ENCODE measurements at regions not wholly inside any gene's neighbourhood (a gene's known extent, or its start where the extent isn't known, plus 50 kb on each side); places are given as distances from the start of the nearest gene placed in this dataset.

DNA sequence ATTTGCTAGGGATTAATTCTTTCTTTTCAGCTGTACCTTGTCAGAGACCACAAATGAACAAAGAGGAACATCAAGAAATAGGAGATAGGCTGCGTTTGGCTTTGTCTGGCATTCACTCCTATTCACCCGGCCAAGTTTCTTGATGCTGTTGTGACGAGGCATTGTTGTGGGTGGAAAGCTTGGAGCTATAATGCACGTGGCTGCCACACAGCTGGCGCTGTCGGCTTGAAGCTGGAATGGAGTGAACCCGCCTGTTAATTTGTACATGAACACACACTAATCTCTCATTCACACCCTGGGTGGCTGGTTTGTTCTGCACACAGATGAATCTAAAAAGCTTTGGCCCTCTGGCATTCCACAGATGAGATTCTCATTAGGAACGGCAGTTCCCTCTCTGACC is 274.9 kb upstream of the GYPC start:
- Histone ChIP-seq H3K4me3 (no peak overlapping the region), H3K36me3 (no peaks in the 10 kb centered on the region), H3K4me1 (no peaks in the 10 kb centered on the region), H3K27ac (no peak overlapping the region), H3K9me3 (peaks cover 0 to 2% (median 0%) of the 10 kb centered on the region in 3 donors), H3K27me3 (no peaks in the 10 kb centered on the region)
- TF ChIP-seq, protein P1, sequence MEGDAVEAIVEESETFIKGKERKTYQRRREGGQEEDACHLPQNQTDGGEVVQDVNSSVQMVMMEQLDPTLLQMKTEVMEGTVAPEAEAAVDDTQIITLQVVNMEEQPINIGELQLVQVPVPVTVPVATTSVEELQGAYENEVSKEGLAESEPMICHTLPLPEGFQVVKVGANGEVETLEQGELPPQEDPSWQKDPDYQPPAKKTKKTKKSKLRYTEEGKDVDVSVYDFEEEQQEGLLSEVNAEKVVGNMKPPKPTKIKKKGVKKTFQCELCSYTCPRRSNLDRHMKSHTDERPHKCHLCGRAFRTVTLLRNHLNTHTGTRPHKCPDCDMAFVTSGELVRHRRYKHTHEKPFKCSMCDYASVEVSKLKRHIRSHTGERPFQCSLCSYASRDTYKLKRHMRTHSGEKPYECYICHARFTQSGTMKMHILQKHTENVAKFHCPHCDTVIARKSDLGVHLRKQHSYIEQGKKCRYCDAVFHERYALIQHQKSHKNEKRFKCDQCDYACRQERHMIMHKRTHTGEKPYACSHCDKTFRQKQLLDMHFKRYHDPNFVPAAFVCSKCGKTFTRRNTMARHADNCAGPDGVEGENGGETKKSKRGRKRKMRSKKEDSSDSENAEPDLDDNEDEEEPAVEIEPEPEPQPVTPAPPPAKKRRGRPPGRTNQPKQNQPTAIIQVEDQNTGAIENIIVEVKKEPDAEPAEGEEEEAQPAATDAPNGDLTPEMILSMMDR (IDR thresholded peaks at IDR 0.05): no peak
- WGBS, 2 donors (ENCODE audit: low coverage in 1 of 2): 61 to 66% methylated on average over 5 to 7 of the region's 8 CpGs
- ATAC-seq: no peak

DNA sequence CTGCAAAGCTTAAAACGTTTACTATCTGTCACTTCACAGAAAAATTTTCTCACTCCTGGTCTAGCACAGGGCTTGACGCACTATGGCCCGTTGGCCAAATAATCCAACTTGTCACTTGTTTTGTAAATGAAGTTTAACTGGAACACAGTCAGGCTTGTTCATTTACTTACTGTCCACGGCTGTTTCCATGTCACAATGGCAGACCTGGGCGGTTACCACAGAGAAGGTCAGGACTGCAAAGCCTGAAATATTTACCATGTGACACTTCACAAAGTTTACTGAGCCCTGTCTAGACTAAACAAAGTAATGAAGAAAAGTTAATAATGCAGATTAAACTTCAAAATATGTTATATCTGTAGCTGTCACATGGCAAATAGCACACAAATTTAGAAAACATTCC is 273.0 kb upstream of the GYPC start:
- Histone ChIP-seq H3K4me1 (no peaks in the 10 kb centered on the region), H3K36me3 (no peaks in the 10 kb centered on the region), H3K27me3 (no peaks in the 10 kb centered on the region), H3K4me3 (no peak overlapping the region), H3K9me3 (peaks cover 0 to 11% (median 0%) of the 10 kb centered on the region in 3 donors), H3K27ac (no peak overlapping the region)
- TF ChIP-seq POLR2A (IDR thresholded peaks at IDR 0.05): no peak
- no peak for TF ChIP-seq EP300 (IDR thresholded peaks at IDR 0.05)
- TF ChIP-seq, protein P1 (IDR thresholded peaks at IDR 0.05): no peak
- no peak for TF ChIP-seq POLR2AphosphoS5 (IDR thresholded peaks at IDR 0.05)
- WGBS, 2 donors (ENCODE audit: low coverage in 1 of 2): 57 to 75% methylated on average over 3 to 5 of the region's 5 CpGs
- ATAC-seq: no peak

DNA sequence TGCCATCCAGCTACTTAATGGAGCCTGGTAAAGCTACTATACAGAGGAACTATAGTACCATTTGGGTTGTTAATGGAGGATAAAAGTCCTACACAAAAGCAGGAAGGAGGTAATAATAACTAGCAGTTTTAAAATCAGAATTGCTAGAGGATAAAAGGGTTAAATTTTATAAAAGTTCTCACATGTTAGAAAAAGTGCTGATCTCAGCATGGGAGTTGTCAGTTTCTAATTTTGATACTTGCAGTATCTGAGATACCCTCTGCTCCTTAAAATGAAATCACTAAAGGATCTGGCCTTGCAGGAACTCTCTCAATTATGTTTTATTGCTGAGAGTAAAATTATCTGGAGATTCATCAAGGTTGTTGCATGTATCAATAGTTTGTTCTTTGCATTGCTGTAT is 272.2 kb upstream of the GYPC start:
- ATAC-seq: no peak
- H3K9me3 ChIP-seq: peaks cover 0 to 11% (median 0%) of the 10 kb centered on the region in 3 donors
- TF ChIP-seq EP300 (IDR thresholded peaks at IDR 0.05): no peak
- TF ChIP-seq, protein P1 (IDR thresholded peaks at IDR 0.05): no peak
- TF ChIP-seq POLR2A (IDR thresholded peaks at IDR 0.05): no peak
- no peak for TF ChIP-seq POLR2AphosphoS5 (IDR thresholded peaks at IDR 0.05)
- H3K27me3 ChIP-seq: no peaks in the 10 kb centered on the region
- H3K4me3 ChIP-seq: no peak overlapping the region
- H3K27ac ChIP-seq: no peak overlapping the region
- no peaks in the 10 kb centered on the region for H3K36me3 ChIP-seq
- no peaks in the 10 kb centered on the region for H3K4me1 ChIP-seq

DNA sequence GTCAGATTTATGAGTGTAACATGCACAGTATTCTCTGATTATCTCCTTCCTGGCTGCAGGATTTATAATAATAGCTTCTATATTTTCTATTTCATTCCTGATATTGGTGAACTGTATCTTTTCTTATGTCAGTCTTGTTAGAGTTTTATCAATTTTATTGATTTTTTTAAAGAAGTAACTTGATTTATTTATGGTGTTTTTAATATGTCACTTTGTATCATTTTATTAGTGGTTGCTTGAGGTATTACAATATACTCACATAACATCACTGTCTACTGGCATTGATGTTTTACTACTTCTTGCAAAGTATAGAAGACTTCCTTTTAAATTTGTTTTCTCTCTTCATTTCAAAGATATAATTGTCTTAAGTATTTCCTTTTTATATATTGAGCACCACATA is 270.5 kb upstream of the GYPC start:
- no peaks in the 10 kb centered on the region for H3K36me3 ChIP-seq
- H3K4me3 ChIP-seq: no peak overlapping the region
- no peaks in the 10 kb centered on the region for H3K27me3 ChIP-seq
- TF ChIP-seq EP300 (IDR thresholded peaks at IDR 0.05) (no peak), POLR2A (IDR thresholded peaks at IDR 0.05) (no peak)
- TF ChIP-seq, protein P1 (IDR thresholded peaks at IDR 0.05): no peak
- no peak overlapping the region for H3K27ac ChIP-seq
- H3K9me3 ChIP-seq: peaks cover 0 to 11% (median 0%) of the 10 kb centered on the region in 3 donors
- H3K4me1 ChIP-seq: no peaks in the 10 kb centered on the region
- no peak for ATAC-seq

DNA sequence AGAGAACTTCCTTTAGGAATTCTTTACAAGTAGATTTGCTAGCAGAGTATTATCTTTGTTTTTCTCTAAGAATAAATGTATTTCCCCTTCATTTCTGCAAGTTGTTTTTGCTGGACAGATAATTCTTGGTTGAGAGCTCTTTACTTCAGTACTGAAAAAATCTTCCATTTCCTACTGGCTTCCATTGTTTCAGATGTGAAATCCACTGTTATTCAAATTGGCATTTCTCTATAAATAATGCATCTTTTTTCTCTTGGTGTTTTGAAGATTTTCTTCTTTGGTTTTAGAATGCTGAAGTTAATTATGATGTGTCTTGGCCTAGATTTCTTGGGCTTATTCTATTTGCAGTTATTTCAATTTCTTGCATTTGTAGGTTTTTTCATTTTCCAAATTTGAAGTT is 270.0 kb upstream of the GYPC start:
- Histone ChIP-seq H3K27me3 (no peaks in the 10 kb centered on the region), H3K36me3 (no peaks in the 10 kb centered on the region), H3K9me3 (peaks cover 0 to 11% (median 0%) of the 10 kb centered on the region in 3 donors), H3K27ac (no peak overlapping the region), H3K4me1 (no peaks in the 10 kb centered on the region), H3K4me3 (no peak overlapping the region)
- TF ChIP-seq, protein P1 (IDR thresholded peaks at IDR 0.05): no peak
- TF ChIP-seq POLR2AphosphoS5 (IDR thresholded peaks at IDR 0.05) (no peak), POLR2A (IDR thresholded peaks at IDR 0.05) (no peak), EP300 (IDR thresholded peaks at IDR 0.05) (no peak)
- no peak for ATAC-seq
